Astrocyte of the cerebellum (primary cell): ENCODE measurements at regions not wholly inside any gene's neighbourhood (a gene's known extent, or its start where the extent isn't known, plus 50 kb on each side); places are given as distances from the start of the nearest gene placed in this dataset.
A peak's percentile ranks its signal among the peaks of the same experiment; 100 is the strongest.

Experiments
- DNase-seq: peaks from one replicate; pipeline ENCODE4 v3.0.0-alpha.2; 2011; ENCODE audit warnings: low read depth
- H3K4me3 ChIP-seq: 2 replicates; pipeline ENCODE4 v1.5.1; 2011; ENCODE audit warnings: mild to moderate bottlenecking, low read depth, low read length, moderate library complexity
- in situ Hi-C: cut with HindIII; loops from 2 replicates; pipeline ENCODE4 v1.10.0; 2017; ENCODE audit warnings: low sequenced_read_pairs
- TF ChIP-seq, protein P1 (sequence below): IDR thresholded peaks from 2 replicates; pipeline ENCODE4 v1.5.1; 2012; ENCODE audit warnings: low read length, low read depth, moderate library complexity, mild to moderate bottlenecking; ENCODE audit errors: missing control alignments

DNA sequence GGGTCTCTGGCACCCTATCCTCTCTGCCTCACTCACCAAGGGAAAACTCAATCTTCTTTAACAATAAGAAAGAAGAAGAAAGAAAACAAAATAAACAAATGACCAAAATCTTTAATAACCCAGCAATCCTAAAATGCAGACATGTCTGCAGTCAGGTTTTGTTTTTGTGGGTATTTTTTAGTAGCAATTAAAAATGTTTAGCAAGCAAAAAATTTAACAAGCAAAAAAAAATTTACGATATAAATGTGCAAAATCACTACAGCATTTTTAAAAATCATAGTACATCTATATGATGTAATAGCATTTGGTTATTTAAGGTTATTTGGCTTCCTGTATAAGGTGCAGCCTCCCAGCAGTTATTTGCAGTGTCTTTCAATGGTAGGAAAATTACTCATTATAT lies 151.3 kb upstream of the MAP3K1 start:
- no peak for DNase-seq
- no peak overlapping the region for H3K4me3 ChIP-seq
- in situ Hi-C loops: no loop called here
- TF ChIP-seq, protein P1, sequence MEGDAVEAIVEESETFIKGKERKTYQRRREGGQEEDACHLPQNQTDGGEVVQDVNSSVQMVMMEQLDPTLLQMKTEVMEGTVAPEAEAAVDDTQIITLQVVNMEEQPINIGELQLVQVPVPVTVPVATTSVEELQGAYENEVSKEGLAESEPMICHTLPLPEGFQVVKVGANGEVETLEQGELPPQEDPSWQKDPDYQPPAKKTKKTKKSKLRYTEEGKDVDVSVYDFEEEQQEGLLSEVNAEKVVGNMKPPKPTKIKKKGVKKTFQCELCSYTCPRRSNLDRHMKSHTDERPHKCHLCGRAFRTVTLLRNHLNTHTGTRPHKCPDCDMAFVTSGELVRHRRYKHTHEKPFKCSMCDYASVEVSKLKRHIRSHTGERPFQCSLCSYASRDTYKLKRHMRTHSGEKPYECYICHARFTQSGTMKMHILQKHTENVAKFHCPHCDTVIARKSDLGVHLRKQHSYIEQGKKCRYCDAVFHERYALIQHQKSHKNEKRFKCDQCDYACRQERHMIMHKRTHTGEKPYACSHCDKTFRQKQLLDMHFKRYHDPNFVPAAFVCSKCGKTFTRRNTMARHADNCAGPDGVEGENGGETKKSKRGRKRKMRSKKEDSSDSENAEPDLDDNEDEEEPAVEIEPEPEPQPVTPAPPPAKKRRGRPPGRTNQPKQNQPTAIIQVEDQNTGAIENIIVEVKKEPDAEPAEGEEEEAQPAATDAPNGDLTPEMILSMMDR: no peak

DNA sequence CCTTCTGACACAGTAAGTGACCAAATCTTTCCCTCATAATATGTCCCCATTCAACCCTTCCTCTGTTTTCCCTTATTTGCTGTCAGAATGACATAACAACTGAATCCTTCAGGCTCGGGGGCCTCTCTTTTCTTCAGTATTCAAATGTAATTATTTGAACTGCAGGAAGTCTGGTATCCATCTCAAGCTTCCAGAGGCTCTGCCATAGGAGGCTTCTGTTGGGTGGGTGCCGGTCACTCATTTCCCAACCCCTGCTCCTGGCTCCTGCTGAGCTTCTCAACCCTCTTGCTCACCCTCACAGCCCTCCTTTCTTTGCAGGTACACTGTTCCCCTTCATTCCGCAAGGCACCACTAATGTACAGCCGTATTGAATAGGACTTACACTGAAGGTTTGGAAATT lies 151.8 kb upstream of the MAP3K1 start:
- DNase-seq: no peak
- no peak overlapping the region for H3K4me3 ChIP-seq
- in situ Hi-C loops: no loop called here
- TF ChIP-seq, protein P1: no peak

DNA sequence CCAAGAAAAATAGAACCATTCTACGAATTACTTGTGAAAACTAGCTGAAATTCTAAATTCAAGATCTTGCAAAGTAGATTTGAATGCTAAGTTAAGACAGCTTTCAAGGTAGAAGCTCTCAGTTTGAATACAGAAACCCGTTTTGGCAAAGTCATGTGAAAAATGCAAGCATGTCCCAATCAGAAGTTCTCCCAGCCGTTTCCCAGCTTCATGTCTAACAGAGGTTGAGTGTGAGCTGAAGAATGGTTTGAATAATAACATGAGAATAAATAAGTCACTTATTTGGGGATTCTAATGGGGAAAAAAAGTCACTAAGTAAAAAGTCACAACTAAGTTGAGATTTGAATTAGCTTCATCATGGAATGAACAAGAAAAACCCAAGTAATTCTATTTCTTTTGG lies 152.5 kb upstream of the MAP3K1 start:
- TF ChIP-seq, protein P1: no peak
- in situ Hi-C loops: no loop called here
- no peak overlapping the region for H3K4me3 ChIP-seq
- DNase-seq: no peak

DNA sequence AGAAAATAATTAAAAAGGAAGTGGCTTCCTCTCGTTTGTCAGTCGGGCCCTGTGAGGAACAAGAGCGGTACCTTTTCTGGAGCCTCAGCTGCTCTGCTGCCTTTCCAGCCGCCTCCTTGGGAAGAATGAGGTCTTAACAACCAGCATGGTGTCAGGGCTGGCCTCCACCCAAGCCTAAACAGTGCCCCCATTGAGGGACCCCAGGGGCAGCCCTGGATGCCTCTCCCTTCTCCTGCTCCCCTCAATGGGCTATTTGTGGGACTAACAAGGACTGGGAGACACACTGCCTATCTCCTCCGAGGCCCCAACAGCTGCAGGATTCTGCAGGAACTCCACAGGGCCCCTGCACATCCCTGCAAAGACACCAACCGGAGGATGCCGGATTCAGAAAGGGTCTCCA lies 155.4 kb upstream of the MAP3K1 start:
- H3K4me3 ChIP-seq: no peak overlapping the region
- no peak for DNase-seq
- TF ChIP-seq, protein P1: no peak
- in situ Hi-C loops: no loop called here

DNA sequence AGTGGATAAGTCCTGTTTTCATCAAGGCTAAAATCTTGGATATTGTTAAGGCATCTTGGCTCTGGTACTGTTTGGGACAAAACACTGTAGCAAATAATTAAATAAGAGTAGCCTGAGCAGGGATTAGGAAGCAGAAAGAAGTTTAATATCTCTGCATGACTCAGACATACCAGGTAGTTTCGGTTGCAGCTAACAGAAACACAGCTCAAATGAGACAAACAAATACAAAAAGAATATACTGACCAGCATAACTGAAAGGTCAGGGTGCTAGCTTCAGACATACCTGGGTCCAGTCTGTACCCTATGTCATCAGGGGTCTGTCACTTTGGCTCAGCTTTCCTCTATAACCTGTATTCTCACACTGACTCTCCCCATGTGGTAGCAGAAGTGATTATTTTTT lies 156.4 kb upstream of the MAP3K1 start:
- no peak overlapping the region for H3K4me3 ChIP-seq
- no peak for DNase-seq
- in situ Hi-C loops: no loop called here
- TF ChIP-seq, protein P1: no peak

DNA sequence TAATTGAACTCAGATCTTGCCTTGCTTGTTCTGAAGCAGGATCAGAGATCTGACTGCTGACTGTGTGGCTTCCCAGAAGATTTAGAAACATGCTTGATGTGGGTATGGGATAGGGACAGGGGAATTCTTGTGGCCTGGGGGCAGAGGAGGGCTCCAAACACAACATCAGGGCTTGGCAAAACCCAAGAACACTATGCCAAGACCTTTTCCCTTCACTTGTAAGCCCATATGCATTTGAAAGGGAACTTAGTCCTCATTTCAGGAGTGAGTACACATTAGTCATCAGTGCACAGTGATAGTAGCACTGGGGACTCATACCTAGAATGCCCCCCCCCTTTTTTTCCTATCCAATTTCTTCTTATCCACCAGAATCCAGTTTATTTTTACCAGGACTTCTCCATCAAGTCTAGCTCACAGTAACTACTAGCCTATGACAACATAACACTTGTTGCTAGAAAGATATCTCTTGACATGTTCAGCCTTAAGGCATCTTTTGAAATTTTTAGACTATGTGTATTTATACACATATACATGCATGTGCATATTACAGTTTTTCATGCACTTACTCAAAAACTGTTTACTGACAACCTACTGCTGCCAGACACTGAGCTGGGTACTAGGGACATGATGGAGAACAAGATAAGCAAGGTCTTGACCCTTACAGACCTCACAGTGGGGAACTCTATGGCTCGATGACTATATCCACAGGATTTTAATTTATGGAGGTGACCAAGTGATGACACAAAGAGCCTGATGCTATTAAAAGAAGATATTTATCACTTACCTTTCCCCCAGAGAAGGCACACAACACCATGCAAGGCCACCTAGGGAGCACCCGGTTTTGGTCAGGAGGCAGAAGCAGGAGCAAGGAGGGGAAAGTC lies 158.3 kb upstream of the MAP3K1 start:
- no peak overlapping the region for H3K4me3 ChIP-seq
- in situ Hi-C loops: no loop called here
- DNase-seq: peak; percentile 82
- TF ChIP-seq, protein P1: no peak
